A673 (cell line): ENCODE measurements at regions not wholly inside any gene's neighbourhood (a gene's known extent, or its start where the extent isn't known, plus 50 kb on each side); places are given as distances from the start of the nearest gene placed in this dataset.

Source experiments
- CTCF ChIP-seq: fragments of 300-800, 200-600 bp; sonication (generic); conservative IDR thresholded peaks from 2 replicates; pipeline ENCODE4 v1.5.1; 2017; ENCODE audit warnings: low read depth, mild to moderate bottlenecking, antibody characterized with exemption, low read length, moderate library complexity, mixed read lengths
- EZH2 ChIP-seq: fragments of 200-600 bp; sonication (generic); IDR thresholded peaks from 2 replicates; pipeline ENCODE4 v1.6.1; 2017; ENCODE audit warnings: borderline replicate concordance, low read depth, mild to moderate bottlenecking, mixed read lengths, antibody characterized with exemption, low read length; ENCODE audit not compliant: poor library complexity, severe bottlenecking

GRCh38 chr7:41415471-41416207 lies 287.3 kb downstream of the INHBA start:
- TF ChIP-seq CTCF (no peak), EZH2 (no peak)
